Stimulated activated CD8-positive, alpha-beta memory T cell treated with anti-CD3 and anti-CD28 coated beads, Interleukin-15, amount 100 ng/mL, for 1 hour (primary cell): ENCODE measurements at regions not wholly inside any gene's neighbourhood (a gene's known extent, or its start where the extent isn't known, plus 50 kb on each side); places are given as distances from the start of the nearest gene placed in this dataset.
A peak's percentile ranks its signal among the peaks of the same experiment; 100 is the strongest.

Experiments
- DNase-seq: peaks from one replicate; pipeline ENCODE4 v3.0.0-alpha.2; 2020; ENCODE audit warnings: low read depth

DNA sequence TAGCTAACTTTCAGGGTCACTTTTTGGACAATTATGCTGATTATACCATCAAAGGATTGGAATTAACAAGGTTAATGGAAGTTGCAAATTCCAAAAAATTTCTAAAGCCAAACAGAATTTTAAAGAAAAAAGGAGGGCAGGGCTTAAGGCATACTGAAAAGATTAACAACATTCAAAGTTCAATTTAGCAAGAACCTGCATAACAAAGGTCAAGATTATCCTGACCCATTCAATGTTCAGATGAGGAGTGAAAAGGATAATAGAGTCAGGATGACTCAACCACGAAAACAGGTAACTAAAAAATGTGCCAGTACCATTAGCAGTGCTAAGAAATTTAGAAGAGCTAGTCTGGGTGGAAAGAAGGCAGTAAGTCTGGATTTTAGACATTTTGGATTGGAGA lies 139.8 kb upstream of the HNMT start:
- DNase-seq = no peak

DNA sequence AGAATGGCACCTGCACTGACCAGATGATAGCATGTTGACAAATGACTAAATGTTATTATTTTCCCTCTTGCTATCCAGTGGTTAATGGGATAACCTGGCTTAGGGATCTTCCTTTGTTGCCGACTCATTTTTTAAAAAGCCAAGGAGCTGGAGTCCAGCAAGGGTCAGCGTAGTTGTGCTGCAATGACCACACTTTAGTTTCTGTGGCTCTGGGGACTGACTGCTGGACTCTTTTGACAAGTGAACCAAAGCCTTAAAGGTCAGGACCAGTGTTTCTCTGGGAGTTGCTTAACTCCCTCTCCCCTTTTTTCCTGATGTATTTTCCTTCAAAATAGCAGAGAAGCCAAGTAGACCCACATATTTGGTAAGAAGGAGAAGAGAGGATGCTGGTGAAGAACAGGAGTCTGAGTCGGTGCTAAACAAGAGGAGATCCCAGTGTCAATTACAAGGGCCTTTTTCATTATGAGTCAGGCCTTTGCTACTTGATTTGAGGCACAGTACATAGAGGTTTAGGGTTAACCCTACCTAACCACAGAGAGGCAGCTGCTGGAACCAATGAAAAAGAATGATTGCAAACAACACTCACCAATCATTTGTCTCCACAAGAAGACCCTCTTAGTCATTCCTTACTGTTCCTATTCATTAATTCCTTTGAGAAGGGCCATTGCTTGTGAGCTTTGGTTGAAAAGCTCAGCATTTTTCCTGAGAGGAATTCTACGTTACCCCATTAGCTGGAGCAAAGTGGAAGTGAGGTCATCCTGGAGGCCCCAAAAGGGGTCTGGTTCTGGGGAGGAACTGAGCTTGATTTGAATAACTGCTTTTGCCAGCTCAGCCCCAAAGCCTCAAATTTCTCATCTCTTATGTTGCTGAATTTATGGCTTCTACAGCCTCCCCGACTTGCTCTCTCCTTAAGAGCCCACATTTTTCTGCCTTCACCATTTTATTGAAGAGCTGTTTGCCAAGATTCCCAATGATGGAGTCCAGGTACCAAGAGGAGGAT lies 137.6 kb upstream of the HNMT start:
- no peak for DNase-seq

DNA sequence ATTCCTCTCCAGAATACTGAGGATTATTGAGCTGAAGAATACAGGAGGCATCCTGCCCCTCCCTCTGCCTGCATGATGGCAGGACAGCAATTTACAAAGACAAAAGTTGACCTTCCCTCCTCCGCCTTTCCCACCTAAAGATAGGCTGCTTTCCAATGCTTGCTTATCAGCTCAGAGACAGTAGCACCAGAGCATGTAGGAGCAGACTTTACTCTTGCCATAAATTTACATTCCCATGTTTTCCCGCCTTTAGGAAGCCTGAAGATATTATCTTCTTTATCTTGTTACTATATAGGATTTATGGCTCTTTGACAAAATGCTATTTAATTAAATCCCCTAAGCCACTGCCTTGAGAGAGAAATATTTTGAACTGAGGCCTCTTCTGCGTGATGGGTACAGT lies 135.6 kb upstream of the HNMT start:
- DNase-seq = no peak

DNA sequence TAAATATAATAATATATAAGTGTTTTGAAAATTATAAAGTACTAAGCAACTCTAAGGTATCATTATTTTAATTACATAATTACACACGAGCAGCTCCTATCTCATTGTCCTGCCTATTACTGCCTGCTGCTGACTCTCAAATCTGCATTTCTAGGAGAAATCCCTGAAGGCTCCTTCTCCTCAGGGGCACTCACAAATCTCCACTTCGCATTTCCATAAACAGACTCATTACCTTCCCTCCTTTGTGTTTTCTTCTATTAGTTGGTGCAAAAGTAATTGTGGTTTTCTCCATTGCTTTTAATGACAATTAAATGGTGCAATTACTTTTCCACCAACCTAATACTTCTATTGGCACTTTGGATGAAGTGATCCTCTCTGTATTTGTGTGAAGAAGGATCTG lies 135.0 kb upstream of the HNMT start:
- no peak for DNase-seq

DNA sequence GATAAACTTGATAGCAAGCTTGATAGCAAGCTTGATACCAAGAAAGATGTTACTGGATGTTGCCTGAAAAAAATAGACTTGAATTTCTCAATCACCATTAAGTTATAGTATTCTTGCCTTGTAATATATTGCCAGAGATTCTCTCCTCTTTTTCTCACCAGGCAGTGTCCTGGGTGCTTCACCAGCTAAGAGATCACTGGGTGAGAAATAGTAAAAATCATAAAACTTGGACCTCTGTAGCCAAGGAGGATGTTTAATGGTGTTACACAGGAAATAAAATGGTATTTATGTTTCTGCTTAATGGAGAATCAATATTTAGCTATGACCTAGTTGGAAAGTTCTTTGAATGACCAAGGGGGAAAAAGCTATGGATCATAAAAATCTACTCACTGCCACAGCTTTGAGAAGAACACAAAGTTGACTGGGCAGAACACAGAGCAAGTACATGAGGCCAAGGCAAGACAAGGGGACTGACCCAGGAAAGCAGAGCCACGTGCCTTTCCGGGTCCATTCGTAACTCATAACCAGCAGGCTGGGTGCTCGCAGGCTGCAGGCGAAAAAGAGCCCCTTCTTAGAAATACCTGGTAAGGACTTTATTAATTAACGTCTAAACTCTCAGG lies 129.4 kb upstream of the HNMT start:
- no peak for DNase-seq

DNA sequence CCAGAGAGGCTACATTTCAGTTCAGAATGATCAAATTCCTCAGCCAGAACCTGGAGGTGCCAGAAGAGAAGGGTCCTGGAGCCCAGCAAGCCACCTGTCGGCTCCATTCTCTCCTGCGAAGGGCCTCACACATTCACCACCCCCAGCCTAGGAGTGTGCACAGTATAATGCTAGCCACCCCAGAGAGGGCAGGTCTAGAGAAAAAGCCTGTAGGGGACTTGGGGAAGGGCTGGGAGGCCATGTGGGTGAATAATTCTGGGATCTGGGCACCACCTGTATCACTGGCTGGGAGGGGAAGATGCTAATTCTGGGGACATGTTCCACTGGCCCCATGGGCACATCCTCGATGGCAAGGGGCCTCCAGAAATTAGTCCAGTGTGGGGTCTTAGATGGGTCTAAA lies 127.6 kb upstream of the HNMT start:
- DNase-seq = no peak

DNA sequence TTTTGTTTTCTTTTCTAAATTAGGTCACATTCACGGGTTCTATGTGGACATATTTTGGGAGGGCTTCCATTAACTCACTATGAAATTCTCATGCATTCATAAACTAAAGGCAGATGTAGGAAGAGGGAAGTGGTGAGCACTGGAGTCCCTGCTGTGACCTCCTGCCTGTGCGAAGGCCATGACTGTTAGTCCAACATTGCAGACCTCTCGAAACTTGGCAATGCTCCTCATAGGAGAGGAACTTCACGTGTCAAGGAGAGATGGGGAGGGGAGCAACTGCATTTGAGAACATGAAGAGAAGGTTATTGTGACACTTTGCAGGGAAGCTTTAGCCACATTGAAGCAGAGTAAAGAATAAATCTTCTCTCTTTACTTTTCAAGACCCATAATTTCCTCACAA lies 126.4 kb upstream of the HNMT start:
- DNase-seq = no peak

DNA sequence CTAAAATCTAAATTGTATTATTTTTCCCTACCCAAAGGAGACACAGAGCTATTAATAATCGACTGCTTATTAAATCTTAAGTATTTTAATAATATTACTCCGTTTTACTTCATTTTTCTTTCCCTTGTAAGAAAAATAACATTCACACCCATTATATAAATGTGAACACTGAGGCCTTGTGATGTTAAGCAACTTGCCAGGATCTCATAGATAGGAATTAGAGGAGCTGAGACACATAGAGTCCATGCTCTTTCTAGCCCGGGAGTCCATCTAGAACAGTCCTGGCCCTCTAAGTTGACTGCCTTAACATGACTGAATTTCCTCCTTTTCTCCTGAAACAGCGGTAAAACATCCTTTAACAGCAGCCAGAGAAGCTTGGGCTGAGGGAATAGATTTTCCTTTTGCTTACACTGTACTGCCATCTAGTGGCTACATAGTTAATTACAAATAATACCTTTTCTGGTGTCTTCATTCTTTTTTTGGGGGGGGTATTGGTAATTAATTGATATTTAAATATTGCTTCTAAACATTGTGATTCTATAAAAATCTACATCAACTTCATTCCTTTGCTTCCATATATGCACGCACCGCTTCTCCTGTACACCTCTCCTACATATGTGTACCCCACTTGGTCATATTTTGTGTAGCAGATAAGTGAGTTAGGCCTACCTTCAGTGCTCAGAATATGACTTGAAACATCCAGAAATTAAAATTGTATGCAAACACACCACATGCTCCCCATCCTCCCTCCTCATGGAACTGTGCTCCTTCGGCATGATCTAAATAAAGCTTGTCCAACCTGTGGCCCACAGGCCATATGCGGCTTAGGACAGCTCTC lies 125.8 kb upstream of the HNMT start:
- no peak for DNase-seq

DNA sequence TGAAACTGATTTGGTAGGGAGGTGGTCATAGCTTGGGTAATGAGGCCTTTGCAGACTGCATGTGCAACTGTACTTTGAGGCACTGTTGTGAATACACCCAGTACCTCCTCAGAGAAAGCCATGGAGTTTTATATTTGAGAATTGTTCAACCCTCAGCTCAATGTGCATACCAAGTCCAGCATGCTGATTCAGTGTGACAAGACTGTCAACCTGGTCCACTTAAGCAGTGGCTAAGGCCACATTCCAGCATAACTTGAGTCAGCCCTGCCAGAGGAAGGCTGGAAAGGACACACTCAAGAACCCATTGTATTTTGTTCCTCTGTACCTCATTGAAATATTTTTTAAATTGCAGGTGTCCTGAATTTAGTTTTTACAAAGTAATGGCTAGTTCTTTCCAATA lies 121.8 kb upstream of the HNMT start:
- DNase-seq = no peak

DNA sequence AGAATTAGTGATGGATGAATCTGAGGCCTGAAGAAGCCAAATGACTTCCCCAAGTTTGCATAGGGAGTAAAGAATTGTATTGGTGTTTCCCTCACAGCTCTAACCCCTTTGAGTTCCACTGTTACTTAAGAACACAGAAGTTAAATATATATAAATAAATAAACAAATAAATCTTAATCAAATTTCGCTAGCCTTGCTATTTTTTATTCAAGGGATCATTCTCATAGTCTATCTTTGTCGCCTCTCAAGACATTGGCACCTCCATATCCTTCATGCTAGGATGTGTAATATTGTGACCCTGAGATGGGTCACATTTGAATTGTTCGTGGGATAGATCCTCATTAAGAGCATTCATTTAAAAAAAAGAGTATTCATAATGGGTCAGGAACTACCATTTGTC lies 121.3 kb upstream of the HNMT start:
- DNase-seq = no peak

DNA sequence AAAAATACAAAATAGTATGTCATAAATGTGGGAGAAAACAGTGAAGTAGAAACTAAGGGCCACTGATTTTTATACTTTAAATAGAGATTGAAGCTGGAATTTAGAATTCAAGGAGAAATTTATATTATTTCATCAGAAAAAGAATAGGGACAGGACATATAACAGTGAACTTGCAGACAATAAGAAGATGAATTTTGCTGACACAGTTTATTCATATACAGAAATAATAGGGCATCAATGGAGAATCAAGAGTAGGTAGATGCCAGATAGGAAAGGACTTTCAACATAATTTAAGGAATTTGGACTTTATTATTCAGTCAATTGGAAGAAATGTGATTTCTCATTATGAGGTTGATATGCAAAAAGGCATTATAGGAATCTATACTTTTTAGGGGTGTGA lies 118.9 kb upstream of the HNMT start:
- no peak for DNase-seq

DNA sequence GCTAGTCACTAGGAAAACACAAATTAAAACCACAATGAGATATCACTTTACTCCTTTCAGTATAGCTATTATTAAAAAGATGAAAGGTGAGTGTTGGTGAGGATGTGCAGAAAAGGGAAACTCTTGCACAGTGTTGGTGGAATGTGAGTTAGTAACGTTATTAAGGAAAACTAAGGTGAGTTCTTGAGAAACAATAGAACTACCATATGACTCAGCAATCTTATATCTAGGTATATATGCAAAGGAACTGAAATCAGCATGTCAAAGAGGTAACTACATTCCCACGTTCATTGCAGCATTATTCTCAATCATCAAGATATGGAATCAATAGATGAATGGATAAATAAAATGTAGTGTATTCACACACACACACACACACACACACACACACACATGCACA lies 117.3 kb upstream of the HNMT start:
- DNase-seq = no peak

DNA sequence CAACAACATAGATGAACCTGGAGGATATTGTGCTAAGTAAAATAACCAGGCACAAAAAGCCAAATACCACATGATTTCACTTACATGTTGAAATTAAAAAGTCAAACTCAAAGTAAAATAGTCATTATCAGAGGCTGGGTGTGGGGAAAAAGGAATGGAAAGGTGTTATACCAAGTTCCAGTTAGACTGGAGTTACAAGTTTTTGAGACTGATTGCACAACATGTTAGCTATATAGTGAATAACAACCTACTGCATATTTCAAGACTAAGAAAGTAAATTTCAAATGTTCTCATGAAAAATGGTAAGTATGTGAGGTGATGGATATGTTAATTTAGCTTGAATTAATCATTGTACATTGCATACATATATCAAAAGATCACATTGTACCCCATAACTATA lies 116.8 kb upstream of the HNMT start:
- DNase-seq = no peak

DNA sequence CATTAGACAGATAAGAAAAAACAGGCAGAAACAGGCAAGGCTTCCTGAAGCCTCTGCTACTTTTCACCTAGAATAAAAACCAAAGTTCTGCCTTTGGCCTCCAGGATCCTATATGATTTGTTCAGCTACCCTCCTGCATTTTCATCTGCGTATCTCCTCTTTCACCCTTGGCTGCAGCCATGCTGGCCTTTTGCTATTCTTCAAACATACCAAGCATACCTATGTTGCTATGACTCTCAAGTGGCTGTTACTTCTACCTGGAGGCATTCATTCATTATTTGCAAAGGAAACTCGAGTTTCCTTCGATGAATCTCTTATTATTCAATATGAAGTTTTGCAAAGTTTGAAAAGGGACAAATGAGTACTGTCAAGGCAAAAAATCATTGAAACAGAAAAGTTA lies 106.4 kb upstream of the HNMT start:
- DNase-seq = no peak

DNA sequence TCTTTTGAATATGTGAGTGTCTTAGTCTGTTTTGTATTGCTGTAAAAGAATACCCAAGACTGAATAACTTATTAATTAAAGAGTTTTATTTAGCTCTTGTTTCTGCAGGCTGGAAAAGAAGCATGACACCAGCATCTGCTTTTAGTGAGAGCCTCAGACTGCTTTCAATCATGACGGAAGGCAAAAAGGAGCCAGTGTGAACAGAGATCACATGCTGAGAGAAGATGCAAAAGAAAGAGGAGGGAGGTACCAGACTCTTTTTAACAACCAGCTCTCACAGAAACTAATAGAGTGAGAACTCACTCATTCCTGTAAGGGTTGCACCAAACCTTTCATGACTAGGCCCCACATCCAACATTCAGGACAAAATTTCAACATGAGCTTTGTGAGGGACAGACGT lies 101.6 kb upstream of the HNMT start:
- no peak for DNase-seq

DNA sequence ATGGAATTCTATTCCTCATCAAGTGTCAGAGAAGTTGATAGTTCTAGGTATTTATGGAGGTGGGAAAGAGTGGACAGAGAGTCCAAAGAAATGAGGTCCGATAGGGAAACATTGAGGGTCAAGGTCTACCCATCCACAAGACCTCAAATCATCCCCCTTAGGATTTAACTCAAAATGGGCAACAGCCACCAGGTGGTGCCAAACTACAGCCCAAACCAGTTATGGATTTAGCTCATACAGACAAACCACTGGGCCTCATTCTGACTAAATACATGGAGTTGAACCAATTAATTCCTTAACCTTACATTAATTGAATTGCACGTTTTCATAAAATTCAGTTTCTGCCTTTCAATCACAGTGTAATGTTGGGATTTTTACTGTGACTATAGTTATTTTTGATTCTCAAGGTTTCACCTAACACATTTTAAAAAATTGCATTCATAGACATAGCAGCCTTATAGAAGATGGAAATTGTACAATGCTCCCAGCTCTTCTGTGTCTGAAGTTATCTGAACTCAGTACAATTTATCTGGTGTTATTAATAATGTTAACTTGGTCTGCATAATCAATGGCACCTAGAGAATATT lies 98.2 kb upstream of the HNMT start:
- DNase-seq = peak; percentile 20

DNA sequence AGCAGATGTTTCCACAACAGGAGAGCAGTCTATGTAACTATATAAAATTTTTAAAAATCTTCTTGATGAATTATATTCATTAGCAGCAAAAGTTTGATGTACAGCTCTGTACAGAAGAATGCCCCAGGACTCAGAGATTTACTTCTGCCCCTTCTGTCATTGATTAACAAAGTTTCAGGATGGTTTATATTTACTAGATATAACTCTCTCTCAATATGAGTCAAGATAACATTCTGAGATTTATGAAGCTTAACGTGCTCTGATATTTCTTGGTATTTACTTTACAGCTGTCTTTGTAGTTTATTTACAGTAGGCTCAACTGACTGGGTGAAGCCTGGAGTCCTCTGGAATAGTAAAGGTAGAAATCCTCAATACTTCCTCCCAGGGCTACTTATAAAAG lies 93.6 kb upstream of the HNMT start:
- DNase-seq = no peak

DNA sequence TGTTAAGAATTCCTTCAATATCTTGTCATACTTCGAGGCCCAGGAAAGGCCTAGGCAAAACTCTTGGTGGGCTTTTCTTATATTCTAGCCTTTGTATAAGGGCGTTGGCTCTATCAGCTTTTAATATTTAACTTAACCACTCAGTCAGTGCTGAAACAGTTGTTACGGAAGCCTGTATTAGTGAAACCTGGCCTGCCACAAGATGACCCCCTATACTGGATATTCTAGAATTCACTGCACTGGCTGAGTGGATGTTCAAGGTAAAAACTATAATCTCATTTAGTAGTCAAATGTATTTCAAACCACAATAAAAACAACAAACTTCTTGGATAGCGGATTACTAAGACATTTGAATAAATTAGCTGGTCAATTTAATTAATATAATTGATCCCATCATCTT lies 91.7 kb upstream of the HNMT start:
- DNase-seq = no peak

DNA sequence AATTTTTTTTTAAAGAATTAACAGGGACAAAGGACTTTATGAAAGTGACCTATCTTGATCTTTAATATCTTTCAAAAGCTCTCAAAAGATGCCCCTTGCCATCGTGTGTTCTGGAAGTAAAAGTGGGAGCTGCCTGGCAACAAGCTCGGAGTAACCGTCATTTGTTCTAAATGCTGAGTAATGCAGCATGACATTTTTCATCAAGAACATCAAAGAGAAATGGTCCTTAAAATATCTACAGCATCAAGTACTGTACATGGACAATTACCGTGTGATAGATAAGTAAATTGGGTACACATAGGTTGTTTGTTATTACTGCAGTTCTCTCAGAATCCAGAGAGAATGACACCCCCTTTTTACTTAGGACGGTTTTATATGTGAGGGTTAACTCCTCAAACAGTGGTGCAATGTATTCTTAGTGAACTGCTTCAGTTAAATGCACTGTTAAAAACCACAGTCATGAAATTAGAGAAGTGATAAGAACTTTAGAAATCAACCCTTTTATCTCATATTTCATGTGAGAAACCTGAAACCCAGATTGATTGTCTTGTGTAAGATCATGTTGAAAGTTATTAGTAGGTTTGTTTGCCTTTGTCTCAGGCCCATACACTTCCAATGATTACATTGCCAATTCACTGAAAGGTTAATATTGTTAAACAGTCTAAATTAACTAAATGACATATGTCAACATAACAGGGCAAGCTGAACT lies 90.6 kb upstream of the HNMT start:
- DNase-seq = no peak

DNA sequence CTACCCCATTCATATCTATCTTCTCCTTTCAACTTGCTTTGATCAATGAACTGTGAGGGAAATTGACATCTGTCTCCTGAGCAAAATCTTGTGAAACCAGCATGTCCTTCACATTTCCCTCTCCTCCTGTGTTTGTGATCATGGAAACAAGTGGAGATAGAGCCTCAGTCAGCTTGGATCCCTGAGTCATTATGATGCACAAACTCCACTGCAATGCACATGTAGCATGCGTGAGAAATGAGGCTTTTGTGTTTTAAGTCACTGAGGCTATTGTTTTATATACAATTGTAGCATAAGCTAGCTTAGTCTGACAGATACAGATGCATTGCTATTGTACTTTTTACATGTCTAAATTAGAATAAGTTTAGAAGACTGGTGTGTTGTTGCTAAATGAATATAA lies 85.2 kb upstream of the HNMT start:
- DNase-seq = no peak

DNA sequence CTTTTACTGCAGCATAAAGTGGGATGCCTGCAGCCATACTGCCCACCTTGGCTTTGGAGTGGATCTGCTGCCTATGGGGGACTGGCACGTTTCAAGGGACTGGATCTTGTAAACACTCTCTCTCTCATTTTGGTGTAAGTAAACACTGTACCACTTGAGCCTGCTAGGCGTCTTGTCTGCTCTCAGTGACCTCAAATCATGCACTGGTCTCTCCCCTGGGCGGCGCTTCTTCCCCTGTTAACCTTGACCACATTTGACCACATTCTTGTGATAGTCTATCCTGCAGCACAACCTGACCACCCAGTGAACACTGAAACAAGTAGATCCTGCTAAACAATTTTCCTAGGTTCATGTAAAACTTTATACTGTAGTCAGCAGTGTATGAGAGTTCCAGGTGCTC lies 82.6 kb upstream of the HNMT start:
- DNase-seq = no peak
